CD4-positive, alpha-beta T cell (primary cell): ENCODE measurements at regions not wholly inside any gene's neighbourhood (a gene's known extent, or its start where the extent isn't known, plus 50 kb on each side); places are given as distances from the start of the nearest gene placed in this dataset.
A peak's percentile ranks its signal among the peaks of the same experiment; 100 is the strongest.
"Not testable (repeated sequence)": the region's sequence is repeated elsewhere in the genome, so short reads cannot be mapped to it uniquely, and the experiment has no call there.

Experiments
- ATAC-seq: fragments of 200-7000 bp; cut with Tn5 transposase; one replicate; pipeline ENCODE4 v1.10.0; 2022; ENCODE audit warnings: mild to moderate bottlenecking; ENCODE audit not compliant: poor library complexity
- CTCF ChIA-PET: fragments of 350-600 bp; sonication (Branson Sonifier 250); formaldehyde crosslinking; loops from one replicate; lab custom pipeline; 2021; ENCODE audit warnings: antibody characterized with exemption, inconsistent platforms; lab: Charles Lee
- POLR2A ChIA-PET: fragments of 350-600 bp; sonication (Branson Sonifier 250); formaldehyde crosslinking; loops from one replicate; lab custom pipeline; 2021; ENCODE audit warnings: antibody characterized with exemption, inconsistent platforms; lab: Charles Lee
- DNase-seq, 14 experiments: peaks; one replicate each; pipeline ENCODE4 v3.0.0-alpha.2; 2013 to 2020; ENCODE audit warnings: mixed read lengths in 2 of 14
- H3K27ac ChIP-seq, 2 donors: one replicate each; pipeline versions ENCODE4 v1.5.1 to v1.7.0; 2013; ENCODE audit warnings: low read length in 2 of 2, low read depth in 1 of 2, mild to moderate bottlenecking in 1 of 2
- H3K27me3 ChIP-seq, 2 experiments: 1 replicate in 1 of 2; 2 replicates in 1 of 2; pipeline versions ENCODE4 v1.6.1 to v1.7.0; 2013; ENCODE audit warnings: low read length in 2 of 2, control low read depth in 1 of 2, mild to moderate bottlenecking in 1 of 2, moderate library complexity in 1 of 2; ENCODE audit not compliant: insufficient read depth in 2 of 2, control insufficient read depth in 1 of 2
- H3K36me3 ChIP-seq: one replicate; pipeline ENCODE4 v1.6.1; 2013; ENCODE audit warnings: low read length, control low read depth; ENCODE audit not compliant: insufficient read depth
- H3K4me1 ChIP-seq: one replicate; pipeline ENCODE4 v1.6.1; 2013; ENCODE audit warnings: low read length, control low read depth; ENCODE audit not compliant: insufficient read depth
- H3K4me3 ChIP-seq: one replicate; pipeline ENCODE4 v1.5.1; 2013; ENCODE audit warnings: mild to moderate bottlenecking, low read length, moderate library complexity
- H3K9me3 ChIP-seq, 2 experiments: 1 replicate in 1 of 2; 2 replicates in 1 of 2; pipeline versions ENCODE4 v1.6.1 to v1.7.0; 2013; ENCODE audit warnings: low read length in 2 of 2, mild to moderate bottlenecking in 2 of 2, control low read depth in 1 of 2, moderate library complexity in 1 of 2; ENCODE audit not compliant: control insufficient read depth in 1 of 2, insufficient read depth in 1 of 2
- H3K27ac Mint-ChIP-seq: one replicate; pipeline ENCODE4 v1.8.0; 2020; ENCODE audit warnings: mixed read lengths
- H3K27me3 Mint-ChIP-seq: one replicate; pipeline ENCODE4 v1.8.0; 2021; ENCODE audit warnings: mixed read lengths
- H3K36me3 Mint-ChIP-seq: one replicate; pipeline ENCODE4 v1.8.0; 2021; ENCODE audit warnings: low read depth, mixed read lengths
- H3K4me1 Mint-ChIP-seq: one replicate; pipeline ENCODE4 v1.8.0; 2021; ENCODE audit warnings: low read depth, mixed read lengths
- H3K4me3 Mint-ChIP-seq: one replicate; pipeline ENCODE4 v1.8.0; 2020; ENCODE audit warnings: mild to moderate bottlenecking, mixed read lengths
- H3K9me3 Mint-ChIP-seq: one replicate; pipeline ENCODE4 v1.8.0; 2020; ENCODE audit warnings: mixed read lengths
- CTCF ChIP-seq: fragments of 200-600 bp; IDR thresholded peaks from one replicate; pipeline ENCODE4 v1.8.0; 2022; ENCODE audit warnings: antibody characterized with exemption, mild to moderate bottlenecking
- intact Hi-C, 2 experiments: fragments of 100-400 bp; cut with DNase I in 1 of 2; cut with micrococcal nuclease in 1 of 2; formaldehyde crosslinking; loops; one replicate each; pipeline versions ENCODE4 v1.15.1 to v1.9.0; 2023 to 2025; cut with DNase I, micrococcal nuclease

DNA sequence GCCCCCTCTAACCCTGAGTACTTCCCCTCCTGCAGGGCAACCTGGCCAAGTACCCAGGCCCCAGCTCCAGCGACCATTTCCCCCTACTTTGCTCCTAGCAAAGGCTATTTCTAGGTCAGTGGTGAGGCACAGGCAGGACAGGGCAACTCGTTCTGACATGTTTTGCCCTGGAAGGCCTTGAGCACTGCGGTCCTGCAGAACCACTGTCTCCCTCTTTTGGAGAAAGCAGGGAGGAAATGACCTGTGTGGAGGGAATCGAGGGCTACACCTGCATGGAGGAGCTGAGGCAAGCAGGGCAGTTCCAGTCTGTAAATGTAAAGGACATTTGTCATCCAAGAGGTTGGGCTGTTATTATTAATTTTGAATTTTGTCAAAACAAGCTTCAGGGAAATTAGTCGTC is 99.1 kb downstream of the PPIAL4G start:
- DNase-seq (no peak), ATAC-seq (no peak)
- intact Hi-C loops = no loop called here
- Histone ChIP-seq H3K4me1 (peaks cover 28% of the 10 kb centered on the region), H3K4me3 (no peak overlapping the region), H3K27me3 (no peaks in the 10 kb centered on the region), H3K9me3 (no peaks in the 10 kb centered on the region), H3K36me3 (no peaks in the 10 kb centered on the region), H3K27ac (no peak overlapping the region)
- CTCF ChIA-PET = no interaction called here
- Mint-ChIP-seq H3K27me3 (no peaks in the 10 kb centered on the region), H3K9me3 (no peaks in the 10 kb centered on the region), H3K36me3 (no peaks in the 10 kb centered on the region), H3K4me1 (peaks cover 44% of the 10 kb centered on the region), H3K27ac (no peak overlapping the region), H3K4me3 (no peak overlapping the region)
- POLR2A ChIA-PET = interaction anchor here (1.8 kb wide), 1 partner anchor 10 kb away, joined by 5 read pairs; no protein-coding TSS in a partner anchor
- no peak for TF ChIP-seq CTCF

- no peak for DNase-seq
- no peak overlapping the region for H3K4me3 Mint-ChIP-seq
- no peaks in the 10 kb centered on the region for H3K4me1 ChIP-seq
- no peak for ATAC-seq
- H3K9me3 Mint-ChIP-seq = no peaks in the 10 kb centered on the region
- POLR2A ChIA-PET = interaction anchor here (1.0 to 2.5 kb wide), 2 partner anchors 9 to 23 kb away, joined by 3 to 10 read pairs; no protein-coding TSS in a partner anchor
- intact Hi-C loops = no loop called here
- H3K27me3 ChIP-seq = no peaks in the 10 kb centered on the region
- H3K36me3 ChIP-seq = no peaks in the 10 kb centered on the region
- CTCF ChIA-PET = no interaction called here
- H3K36me3 Mint-ChIP-seq = no peaks in the 10 kb centered on the region
- peaks cover 14% of the 10 kb centered on the region for H3K4me1 Mint-ChIP-seq
- H3K27ac Mint-ChIP-seq = no peak overlapping the region
- TF ChIP-seq CTCF = no peak
- H3K27me3 Mint-ChIP-seq = no peaks in the 10 kb centered on the region
- H3K4me3 ChIP-seq = no peak overlapping the region
- no peak overlapping the region for H3K27ac ChIP-seq
- H3K9me3 ChIP-seq = no peaks in the 10 kb centered on the region
These were observed 103.4 kb downstream of the PPIAL4G start for GRCh38 chr1:148379697-148380096.

DNA sequence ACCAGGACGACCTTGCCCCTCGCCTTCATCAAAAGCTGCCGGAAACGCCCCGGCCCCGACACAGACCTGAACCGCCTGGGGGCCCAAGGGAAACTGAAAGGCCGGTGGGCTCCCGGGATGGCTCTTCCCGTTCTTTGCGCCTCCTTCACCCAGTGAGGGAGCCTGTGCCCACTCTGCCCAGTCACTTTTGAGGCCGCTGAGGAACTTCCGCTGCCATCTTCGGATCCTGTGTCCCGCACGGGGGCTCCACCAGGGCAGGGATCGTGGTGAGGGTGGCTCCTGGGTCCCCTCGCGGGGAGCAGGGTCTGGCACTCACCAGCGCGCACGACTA is 104.0 kb downstream of the PPIAL4G start:
- Histone ChIP-seq H3K4me1 (peaks cover 5% of the 10 kb centered on the region), H3K9me3 (no peaks in the 10 kb centered on the region), H3K27ac (no peak overlapping the region), H3K4me3 (no peak overlapping the region), H3K36me3 (no peaks in the 10 kb centered on the region), H3K27me3 (no peaks in the 10 kb centered on the region)
- no peaks in the 10 kb centered on the region for H3K36me3 Mint-ChIP-seq
- H3K4me1 Mint-ChIP-seq = peaks cover 11% of the 10 kb centered on the region
- H3K27me3 Mint-ChIP-seq = no peaks in the 10 kb centered on the region
- no peak overlapping the region for H3K4me3 Mint-ChIP-seq
- DNase-seq (no peak), ATAC-seq (no peak)
- no peak for TF ChIP-seq CTCF
- peak overlapping the region; percentile 7 for H3K27ac Mint-ChIP-seq
- CTCF ChIA-PET = no interaction called here
- POLR2A ChIA-PET = interaction anchor here (1.0 to 2.5 kb wide), 2 partner anchors 10 to 23 kb away, joined by 3 to 10 read pairs; no protein-coding TSS in a partner anchor
- H3K9me3 Mint-ChIP-seq = no peaks in the 10 kb centered on the region
- intact Hi-C loops = no loop called here

DNA sequence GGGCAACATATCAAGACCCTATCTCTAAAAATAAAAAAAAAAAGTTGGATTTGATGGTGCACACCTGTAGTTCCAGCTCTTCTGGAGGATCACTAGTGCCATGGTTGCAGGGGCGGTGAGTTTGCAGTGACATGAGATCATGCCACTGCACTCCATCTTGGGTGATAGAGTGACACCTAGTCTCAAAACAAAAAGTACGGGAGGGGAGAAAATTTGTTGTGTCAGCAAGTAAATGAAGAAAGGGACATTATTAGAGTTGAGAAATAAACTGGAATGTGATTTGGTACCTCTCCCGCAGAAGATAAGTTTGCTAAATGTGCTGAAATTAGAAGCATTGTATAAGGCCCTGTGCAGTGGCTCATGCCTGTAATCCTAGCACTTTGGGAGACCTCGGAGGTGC is 105.1 kb downstream of the PPIAL4G start:
- H3K4me3 ChIP-seq, H3K4me3 Mint-ChIP-seq, H3K27ac Mint-ChIP-seq, DNase-seq, H3K36me3 Mint-ChIP-seq, H3K9me3 ChIP-seq, H3K27me3 ChIP-seq, H3K27me3 Mint-ChIP-seq, intact Hi-C loops, POLR2A ChIA-PET, H3K9me3 Mint-ChIP-seq, ATAC-seq, H3K36me3 ChIP-seq, H3K27ac ChIP-seq: not testable (repeated sequence)
- H3K4me1 Mint-ChIP-seq = peaks cover 22% of the 10 kb centered on the region
- CTCF ChIA-PET = interaction anchor here (0.6 kb wide), 1 partner anchor 13 kb away, joined by 3 read pairs; no protein-coding TSS in a partner anchor
- H3K4me1 ChIP-seq = peaks cover 17% of the 10 kb centered on the region

GRCh38 chr1:148377045-148377444 is 106.1 kb downstream of the PPIAL4G start:
- H3K27me3 Mint-ChIP-seq, intact Hi-C loops, H3K9me3 Mint-ChIP-seq, H3K27ac ChIP-seq, H3K9me3 ChIP-seq, DNase-seq, ATAC-seq, H3K27ac Mint-ChIP-seq, H3K27me3 ChIP-seq, H3K4me3 Mint-ChIP-seq, H3K36me3 Mint-ChIP-seq, H3K4me3 ChIP-seq, CTCF ChIA-PET, H3K36me3 ChIP-seq: not testable (repeated sequence)
- H3K4me1 Mint-ChIP-seq = peaks cover 31% of the 10 kb centered on the region
- POLR2A ChIA-PET = interaction anchor here (6.7 kb wide), 1 partner anchor 11 kb away, joined by 76 read pairs; no protein-coding TSS in a partner anchor
- peaks cover 26% of the 10 kb centered on the region for H3K4me1 ChIP-seq
